A673 (cell line): ENCODE measurements at regions not wholly inside any gene's neighbourhood (a gene's known extent, or its start where the extent isn't known, plus 50 kb on each side); places are given as distances from the start of the nearest gene placed in this dataset.
A peak's percentile ranks its signal among the peaks of the same experiment; 100 is the strongest.
"Not testable (repeated sequence)": the region's sequence is repeated elsewhere in the genome, so short reads cannot be mapped to it uniquely, and the experiment has no call there.

Experiments
- BruUV-seq: library from RNA; stranded (reverse); fragments of 400-500 nt; replicated peaks from 2 replicates; lab custom pipeline; 2021; lab: Mats Ljungman, UMichigan
- CTCF ChIA-PET: fragments of 300-600 bp; sonication (Branson Sonifier 250); formaldehyde crosslinking; loops from one replicate; lab custom pipeline; 2022; ENCODE audit warnings: antibody characterized with exemption; lab: Charles Lee
- POLR2A ChIA-PET: fragments of 300-600 bp; sonication (Branson Sonifier 250); formaldehyde crosslinking; loops from one replicate; lab custom pipeline; 2022; ENCODE audit warnings: antibody characterized with exemption; ENCODE audit not compliant: low non-redundant PET; lab: Charles Lee
- DNase-seq: peaks from one replicate; pipeline ENCODE4 v3.0.0-alpha.2; 2015; ENCODE audit warnings: low spot score
- H3K27ac ChIP-seq: fragments of 200-600 bp; sonication (generic); 2 replicates; pipeline ENCODE4 v1.5.1; 2016; ENCODE audit warnings: mixed run types, low read depth, mild to moderate bottlenecking, mixed read lengths, antibody characterized with exemption, low read length; ENCODE audit not compliant: poor library complexity, severe bottlenecking
- H3K27me3 ChIP-seq: fragments of 200-600 bp; sonication (generic); replicated peaks from 2 replicates; pipeline ENCODE4 v1.6.1; 2017; ENCODE audit warnings: mixed run types, low read depth, mild to moderate bottlenecking, mixed read lengths, antibody characterized with exemption, low read length; ENCODE audit not compliant: insufficient read depth, poor library complexity
- H3K36me3 ChIP-seq: fragments of 200-600 bp; sonication (generic); 2 replicates; pipeline ENCODE4 v1.6.1; 2016; ENCODE audit warnings: mixed run types, mild to moderate bottlenecking, mixed read lengths, antibody characterized with exemption, low read length; ENCODE audit not compliant: insufficient read depth, poor library complexity, severe bottlenecking
- H3K4me1 ChIP-seq: fragments of 200-600 bp; sonication (generic); 2 replicates; pipeline ENCODE4 v1.6.1; 2017; ENCODE audit warnings: mixed run types, mild to moderate bottlenecking, mixed read lengths, antibody characterized with exemption, low read length; ENCODE audit not compliant: insufficient read depth, poor library complexity, severe bottlenecking
- H3K4me3 ChIP-seq: fragments of 200-600 bp; sonication (generic); 2 replicates; pipeline ENCODE4 v1.5.1; 2016; ENCODE audit warnings: low read depth, mixed run types, mild to moderate bottlenecking, mixed read lengths, low read length; ENCODE audit not compliant: poor library complexity, severe bottlenecking
- H3K9me3 ChIP-seq: fragments of 200-600 bp; sonication (generic); 2 replicates; pipeline ENCODE4 v1.6.1; 2016; ENCODE audit warnings: mixed run types, low read depth, mild to moderate bottlenecking, mixed read lengths, antibody characterized with exemption, low read length; ENCODE audit not compliant: poor library complexity, severe bottlenecking
- CTCF ChIP-seq: fragments of 300-800, 200-600 bp; sonication (generic); conservative IDR thresholded peaks from 2 replicates; pipeline ENCODE4 v1.5.1; 2017; ENCODE audit warnings: low read depth, mild to moderate bottlenecking, antibody characterized with exemption, low read length, moderate library complexity, mixed read lengths
- EZH2 ChIP-seq: fragments of 200-600 bp; sonication (generic); IDR thresholded peaks from 2 replicates; pipeline ENCODE4 v1.6.1; 2017; ENCODE audit warnings: borderline replicate concordance, low read depth, mild to moderate bottlenecking, mixed read lengths, antibody characterized with exemption, low read length; ENCODE audit not compliant: poor library complexity, severe bottlenecking
- intact Hi-C: fragments of 100-400 bp; cut with micrococcal nuclease; formaldehyde crosslinking; loops from one replicate; pipeline ENCODE4 v1.10.0; 2022; ENCODE audit not compliant: unreplicated experiment

GRCh38 chr1:102796429-102796828 is 311.9 kb downstream of the COL11A1 start:
- Histone ChIP-seq H3K27ac (no peak overlapping the region), H3K36me3 (no peaks in the 10 kb centered on the region), H3K4me3 (no peak overlapping the region), H3K9me3 (no peaks in the 10 kb centered on the region), H3K27me3 (no peaks in the 10 kb centered on the region), H3K4me1 (no peaks in the 10 kb centered on the region)
- CTCF ChIA-PET = no interaction called here
- no TSS peak for BruUV-seq
- TF ChIP-seq CTCF (no peak), EZH2 (no peak)
- POLR2A ChIA-PET = no interaction called here
- intact Hi-C loops = loop anchor here (10.0 kb wide), 1 partner anchor 242 kb away; no protein-coding TSS in a partner anchor
- no peak for DNase-seq

- TF ChIP-seq CTCF = peak; percentile 58
- TF ChIP-seq EZH2 = no peak
- H3K4me3 ChIP-seq = no peak overlapping the region
- no TSS peak for BruUV-seq
- CTCF ChIA-PET = no interaction called here
- DNase-seq = peak; percentile 37
- no peaks in the 10 kb centered on the region for H3K9me3 ChIP-seq
- POLR2A ChIA-PET = no interaction called here
- no peaks in the 10 kb centered on the region for H3K4me1 ChIP-seq
- intact Hi-C loops = loop anchor here (10.0 kb wide), 1 partner anchor 236 kb away; no protein-coding TSS in a partner anchor
- H3K27me3 ChIP-seq = no peaks in the 10 kb centered on the region
- no peak overlapping the region for H3K27ac ChIP-seq
- no peaks in the 10 kb centered on the region for H3K36me3 ChIP-seq
These were observed 317.3 kb downstream of the COL11A1 start for GRCh38 chr1:102790997-102791396.

GRCh38 chr1:102789951-102790350 is 318.4 kb downstream of the COL11A1 start:
- POLR2A ChIA-PET, BruUV-seq, DNase-seq, H3K4me1 ChIP-seq, CTCF ChIA-PET, H3K4me3 ChIP-seq, H3K27ac ChIP-seq, H3K9me3 ChIP-seq, H3K27me3 ChIP-seq, H3K36me3 ChIP-seq: not testable (repeated sequence)
- intact Hi-C loops = loop anchor here (10.0 kb wide), 1 partner anchor 235 kb away; no protein-coding TSS in a partner anchor

- no peaks in the 10 kb centered on the region for H3K36me3 ChIP-seq
- DNase-seq = no peak
- H3K27me3 ChIP-seq = no peaks in the 10 kb centered on the region
- no peak for TF ChIP-seq CTCF
- TF ChIP-seq EZH2 = no peak
- no peak overlapping the region for H3K4me3 ChIP-seq
- intact Hi-C loops = no loop called here
- H3K27ac ChIP-seq = no peak overlapping the region
- ChIA-PET POLR2A (no interaction called here), CTCF (no interaction called here)
- no peaks in the 10 kb centered on the region for H3K9me3 ChIP-seq
- H3K4me1 ChIP-seq = no peaks in the 10 kb centered on the region
- no TSS peak for BruUV-seq
These were observed 324.8 kb downstream of the COL11A1 start for GRCh38 chr1:102783487-102783886.
